ENCODE measurements at regions not wholly inside any gene's neighbourhood (a gene's known extent, or its start where the extent isn't known, plus 50 kb on each side); places are given as distances from the start of the nearest gene placed in this dataset.
"Not testable (repeated sequence)": the region's sequence is repeated elsewhere in the genome, so short reads cannot be mapped to it uniquely, and the experiment has no call there.

- Histone ChIP-seq H3K27me3 (no peaks in the 10 kb centered on the region), H3K4me1 (ENCODE audit: insufficient read depth) (no peaks in the 10 kb centered on the region), H3K27ac (no peak overlapping the region), H3K4me3 (no peak overlapping the region), H3K36me3 (no peaks in the 10 kb centered on the region), H3K9me3 (no peaks in the 10 kb centered on the region)
- intact Hi-C loops (cut with DNase I), result loop anchor here in 1 of 4 donors (10.0 kb wide), 3 partner anchors 115 to 555 kb away; no protein-coding TSS in a partner anchor
- WGBS, 3 donors, result 17 to 26% (median 19%) methylated on average over 6 of the region's 6 CpGs
- TF ChIP-seq POLR2A (IDR thresholded peaks at IDR 0.05) (no peak), EP300 (IDR thresholded peaks at IDR 0.05) (no peak)
- TF ChIP-seq, protein P1, sequence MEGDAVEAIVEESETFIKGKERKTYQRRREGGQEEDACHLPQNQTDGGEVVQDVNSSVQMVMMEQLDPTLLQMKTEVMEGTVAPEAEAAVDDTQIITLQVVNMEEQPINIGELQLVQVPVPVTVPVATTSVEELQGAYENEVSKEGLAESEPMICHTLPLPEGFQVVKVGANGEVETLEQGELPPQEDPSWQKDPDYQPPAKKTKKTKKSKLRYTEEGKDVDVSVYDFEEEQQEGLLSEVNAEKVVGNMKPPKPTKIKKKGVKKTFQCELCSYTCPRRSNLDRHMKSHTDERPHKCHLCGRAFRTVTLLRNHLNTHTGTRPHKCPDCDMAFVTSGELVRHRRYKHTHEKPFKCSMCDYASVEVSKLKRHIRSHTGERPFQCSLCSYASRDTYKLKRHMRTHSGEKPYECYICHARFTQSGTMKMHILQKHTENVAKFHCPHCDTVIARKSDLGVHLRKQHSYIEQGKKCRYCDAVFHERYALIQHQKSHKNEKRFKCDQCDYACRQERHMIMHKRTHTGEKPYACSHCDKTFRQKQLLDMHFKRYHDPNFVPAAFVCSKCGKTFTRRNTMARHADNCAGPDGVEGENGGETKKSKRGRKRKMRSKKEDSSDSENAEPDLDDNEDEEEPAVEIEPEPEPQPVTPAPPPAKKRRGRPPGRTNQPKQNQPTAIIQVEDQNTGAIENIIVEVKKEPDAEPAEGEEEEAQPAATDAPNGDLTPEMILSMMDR (IDR thresholded peaks at IDR 0.05), result no peak
- DNase-seq, result peak in 1 of 5 donors; percentile 28
These were observed 90.6 kb upstream of the AKAP13 start for GRCh38 chr15:85289677-85290365.

GRCh38 chr15:85292583-85292982 lies 87.8 kb upstream of the AKAP13 start:
- H3K4me1 ChIP-seq (ENCODE audit: insufficient read depth); H3K9me3 ChIP-seq; H3K36me3 ChIP-seq; H3K27ac ChIP-seq; DNase-seq; H3K27me3 ChIP-seq; H3K4me3 ChIP-seq: not testable (repeated sequence)
- WGBS, 3 donors, result 92 to 95% (median 93%) methylated on average over 5 of the region's 5 CpGs
- intact Hi-C loops (cut with DNase I), result loop anchor here in 1 of 4 donors (10.0 kb wide), 3 partner anchors 112 to 552 kb away; no protein-coding TSS in a partner anchor

GRCh38 chr15:85296615-85297402 lies 83.6 kb upstream of the AKAP13 start:
- Histone ChIP-seq H3K4me3 (peak overlapping the region; percentile 27), H3K27ac (no peak overlapping the region), H3K27me3 (no peaks in the 10 kb centered on the region), H3K4me1 (ENCODE audit: insufficient read depth) (no peaks in the 10 kb centered on the region), H3K36me3 (no peaks in the 10 kb centered on the region), H3K9me3 (no peaks in the 10 kb centered on the region)
- WGBS, 3 donors, result 9 to 11% (median 10%) methylated on average over 14 of the region's 14 CpGs
- peak; percentile 50 to 68 (median 53) for DNase-seq
- intact Hi-C loops (cut with DNase I), result loop anchor here in 1 of 4 donors (10.0 kb wide), 3 partner anchors 108 to 548 kb away; no protein-coding TSS in a partner anchor
- no peak for TF ChIP-seq POLR2A (IDR thresholded peaks at IDR 0.05)
- no peak for TF ChIP-seq EP300 (IDR thresholded peaks at IDR 0.05)
- TF ChIP-seq, protein P1 (IDR thresholded peaks at IDR 0.05), result peak in 2 of 3 donors; percentile 53

GRCh38 chr15:85297537-85297936 lies 82.9 kb upstream of the AKAP13 start:
- Histone ChIP-seq H3K9me3 (no peaks in the 10 kb centered on the region), H3K4me3 (no peak overlapping the region), H3K27ac (no peak overlapping the region), H3K27me3 (no peaks in the 10 kb centered on the region), H3K36me3 (no peaks in the 10 kb centered on the region), H3K4me1 (ENCODE audit: insufficient read depth) (no peaks in the 10 kb centered on the region)
- DNase-seq, result no peak
- WGBS, 3 donors, result 95 to 98% (median 96%) methylated on average over 7 of the region's 7 CpGs
- TF ChIP-seq EP300 (IDR thresholded peaks at IDR 0.05), result no peak
- TF ChIP-seq, protein P1 (IDR thresholded peaks at IDR 0.05), result no peak
- no peak for TF ChIP-seq POLR2A (IDR thresholded peaks at IDR 0.05)
- intact Hi-C loops (cut with DNase I), result loop anchor here in 1 of 4 donors (10.0 kb wide), 3 partner anchors 107 to 547 kb away; no protein-coding TSS in a partner anchor
